Activated naive CD4-positive, alpha-beta T cell treated with anti-CD3 and anti-CD28 coated beads, Interleukin-2, amount 50 U/mL, for 24 hours (primary cell): ENCODE measurements at regions not wholly inside any gene's neighbourhood (a gene's known extent, or its start where the extent isn't known, plus 50 kb on each side); places are given as distances from the start of the nearest gene placed in this dataset.
"Not testable (repeated sequence)": the region's sequence is repeated elsewhere in the genome, so short reads cannot be mapped to it uniquely, and the experiment has no call there.

Experiments
- H3K27ac Mint-ChIP-seq: one replicate; pipeline ENCODE4 v1.8.0; 2021; ENCODE audit warnings: mild to moderate bottlenecking, mixed read lengths
- H3K27me3 Mint-ChIP-seq: one replicate; pipeline ENCODE4 v1.8.0; 2021; ENCODE audit warnings: mixed read lengths
- H3K36me3 Mint-ChIP-seq: one replicate; pipeline ENCODE4 v1.8.0; 2021; ENCODE audit warnings: mixed read lengths
- H3K4me1 Mint-ChIP-seq: one replicate; pipeline ENCODE4 v1.8.0; 2021; ENCODE audit warnings: mixed read lengths
- H3K4me3 Mint-ChIP-seq: one replicate; pipeline ENCODE4 v1.8.0; 2021; ENCODE audit warnings: mild to moderate bottlenecking, mixed read lengths
- H3K9me3 Mint-ChIP-seq: one replicate; pipeline ENCODE4 v1.8.0; 2021; ENCODE audit warnings: mixed read lengths

- H3K4me1 Mint-ChIP-seq = no peaks in the 10 kb centered on the region
- H3K27ac Mint-ChIP-seq = no peak overlapping the region
- H3K27me3 Mint-ChIP-seq = peaks cover 2% of the 10 kb centered on the region
- no peak overlapping the region for H3K4me3 Mint-ChIP-seq
- no peaks in the 10 kb centered on the region for H3K36me3 Mint-ChIP-seq
- peaks cover 20% of the 10 kb centered on the region for H3K9me3 Mint-ChIP-seq
Measured at GRCh38 chr6:81601918-81602317, 150.6 kb downstream of the TENT5A start.

- not testable (repeated sequence) for H3K36me3 Mint-ChIP-seq, H3K4me1 Mint-ChIP-seq, H3K27me3 Mint-ChIP-seq, H3K27ac Mint-ChIP-seq, H3K4me3 Mint-ChIP-seq
- peaks cover 20% of the 10 kb centered on the region for H3K9me3 Mint-ChIP-seq
Measured at GRCh38 chr6:81600488-81600887, 152.0 kb downstream of the TENT5A start.

GRCh38 chr6:81594501-81594900 lies 158.0 kb downstream of the TENT5A start:
- Mint-ChIP-seq H3K27ac (no peak overlapping the region), H3K4me3 (no peak overlapping the region), H3K36me3 (no peaks in the 10 kb centered on the region), H3K4me1 (no peaks in the 10 kb centered on the region), H3K9me3 (peaks cover 7% of the 10 kb centered on the region), H3K27me3 (no peaks in the 10 kb centered on the region)

- no peaks in the 10 kb centered on the region for H3K27me3 Mint-ChIP-seq
- H3K4me1 Mint-ChIP-seq = no peaks in the 10 kb centered on the region
- no peak overlapping the region for H3K4me3 Mint-ChIP-seq
- no peak overlapping the region for H3K27ac Mint-ChIP-seq
- no peaks in the 10 kb centered on the region for H3K36me3 Mint-ChIP-seq
- H3K9me3 Mint-ChIP-seq = peaks cover 7% of the 10 kb centered on the region
Measured at GRCh38 chr6:81590314-81590691, 162.2 kb downstream of the TENT5A start.

- Mint-ChIP-seq H3K4me1 (no peaks in the 10 kb centered on the region), H3K27ac (no peak overlapping the region), H3K36me3 (no peaks in the 10 kb centered on the region), H3K27me3 (no peaks in the 10 kb centered on the region), H3K4me3 (no peak overlapping the region), H3K9me3 (peaks cover 7% of the 10 kb centered on the region)
Measured at GRCh38 chr6:81589465-81590313, 162.8 kb downstream of the TENT5A start.

- H3K36me3 Mint-ChIP-seq, H3K4me1 Mint-ChIP-seq, H3K27ac Mint-ChIP-seq, H3K27me3 Mint-ChIP-seq, H3K9me3 Mint-ChIP-seq, H3K4me3 Mint-ChIP-seq: not testable (repeated sequence)
Measured at GRCh38 chr6:81585686-81586085, 166.8 kb downstream of the TENT5A start.

- H3K4me1 Mint-ChIP-seq, H3K36me3 Mint-ChIP-seq, H3K9me3 Mint-ChIP-seq, H3K27me3 Mint-ChIP-seq, H3K4me3 Mint-ChIP-seq, H3K27ac Mint-ChIP-seq: not testable (repeated sequence)
Measured at GRCh38 chr6:81584156-81584555, 168.3 kb downstream of the TENT5A start.

- Mint-ChIP-seq H3K4me3 (no peak overlapping the region), H3K27me3 (no peaks in the 10 kb centered on the region), H3K27ac (no peak overlapping the region), H3K4me1 (no peaks in the 10 kb centered on the region), H3K9me3 (peaks cover 9% of the 10 kb centered on the region), H3K36me3 (no peaks in the 10 kb centered on the region)
Measured at GRCh38 chr6:81575442-81575841, 177.0 kb downstream of the TENT5A start.

- no peaks in the 10 kb centered on the region for H3K4me1 Mint-ChIP-seq
- H3K36me3 Mint-ChIP-seq = no peaks in the 10 kb centered on the region
- H3K4me3 Mint-ChIP-seq = no peak overlapping the region
- no peak overlapping the region for H3K27ac Mint-ChIP-seq
- H3K27me3 Mint-ChIP-seq = no peaks in the 10 kb centered on the region
- H3K9me3 Mint-ChIP-seq = no peaks in the 10 kb centered on the region
Measured at GRCh38 chr6:81572020-81572419, 180.5 kb downstream of the TENT5A start.

- Mint-ChIP-seq H3K4me1 (no peaks in the 10 kb centered on the region), H3K9me3 (no peaks in the 10 kb centered on the region), H3K27ac (no peak overlapping the region), H3K4me3 (no peak overlapping the region), H3K36me3 (no peaks in the 10 kb centered on the region), H3K27me3 (no peaks in the 10 kb centered on the region)
Measured at GRCh38 chr6:81570681-81571080, 181.8 kb downstream of the TENT5A start.

- Mint-ChIP-seq H3K9me3 (no peaks in the 10 kb centered on the region), H3K27me3 (no peaks in the 10 kb centered on the region), H3K36me3 (no peaks in the 10 kb centered on the region), H3K27ac (no peak overlapping the region), H3K4me3 (no peak overlapping the region), H3K4me1 (no peaks in the 10 kb centered on the region)
Measured at GRCh38 chr6:81568973-81569372, 183.5 kb downstream of the TENT5A start.

GRCh38 chr6:81565071-81565470 lies 187.4 kb downstream of the TENT5A start:
- Mint-ChIP-seq H3K36me3 (no peaks in the 10 kb centered on the region), H3K9me3 (no peaks in the 10 kb centered on the region), H3K4me3 (no peak overlapping the region), H3K4me1 (no peaks in the 10 kb centered on the region), H3K27me3 (no peaks in the 10 kb centered on the region), H3K27ac (no peak overlapping the region)

GRCh38 chr6:81564470-81565068 lies 187.9 kb downstream of the TENT5A start:
- no peak overlapping the region for H3K27ac Mint-ChIP-seq
- H3K36me3 Mint-ChIP-seq = no peaks in the 10 kb centered on the region
- H3K4me1 Mint-ChIP-seq = no peaks in the 10 kb centered on the region
- H3K4me3 Mint-ChIP-seq = no peak overlapping the region
- H3K9me3 Mint-ChIP-seq = no peaks in the 10 kb centered on the region
- H3K27me3 Mint-ChIP-seq = no peaks in the 10 kb centered on the region

GRCh38 chr6:81562169-81562568 lies 190.3 kb downstream of the TENT5A start:
- Mint-ChIP-seq H3K27me3 (no peaks in the 10 kb centered on the region), H3K36me3 (no peaks in the 10 kb centered on the region), H3K27ac (no peak overlapping the region), H3K4me1 (no peaks in the 10 kb centered on the region), H3K9me3 (no peaks in the 10 kb centered on the region), H3K4me3 (no peak overlapping the region)

GRCh38 chr6:81561731-81562130 lies 190.8 kb downstream of the TENT5A start:
- Mint-ChIP-seq H3K9me3 (no peaks in the 10 kb centered on the region), H3K27me3 (no peaks in the 10 kb centered on the region)

GRCh38 chr6:81561071-81561564 lies 191.4 kb downstream of the TENT5A start:
- H3K36me3 Mint-ChIP-seq = no peaks in the 10 kb centered on the region
- no peaks in the 10 kb centered on the region for H3K4me1 Mint-ChIP-seq
- H3K9me3 Mint-ChIP-seq = no peaks in the 10 kb centered on the region
- no peak overlapping the region for H3K4me3 Mint-ChIP-seq
- H3K27ac Mint-ChIP-seq = no peak overlapping the region
- H3K27me3 Mint-ChIP-seq = no peaks in the 10 kb centered on the region

More at GRCh38 chr6:81561731-81562130, 190.8 kb downstream of the TENT5A start:
- H3K4me1 Mint-ChIP-seq = no peaks in the 10 kb centered on the region
- no peak overlapping the region for H3K4me3 Mint-ChIP-seq
- no peaks in the 10 kb centered on the region for H3K36me3 Mint-ChIP-seq
- H3K27ac Mint-ChIP-seq = no peak overlapping the region
